GM18870 (cell line): ENCODE measurements at regions not wholly inside any gene's neighbourhood (a gene's known extent, or its start where the extent isn't known, plus 50 kb on each side); places are given as distances from the start of the nearest gene placed in this dataset.
"Not testable (repeated sequence)": the region's sequence is repeated elsewhere in the genome, so short reads cannot be mapped to it uniquely, and the experiment has no call there.

Source experiments
- ATAC-seq: cut with Tn5 transposase; IDR thresholded peaks from one replicate; pipeline ENCODE4 v1.9.1; 2021; ENCODE audit warnings: moderate library complexity; ENCODE audit not compliant: unreplicated experiment

GRCh38 chr10:117601716-117602115, 59.2 kb downstream of the EMX2 start:
- ATAC-seq, result no peak

DNA sequence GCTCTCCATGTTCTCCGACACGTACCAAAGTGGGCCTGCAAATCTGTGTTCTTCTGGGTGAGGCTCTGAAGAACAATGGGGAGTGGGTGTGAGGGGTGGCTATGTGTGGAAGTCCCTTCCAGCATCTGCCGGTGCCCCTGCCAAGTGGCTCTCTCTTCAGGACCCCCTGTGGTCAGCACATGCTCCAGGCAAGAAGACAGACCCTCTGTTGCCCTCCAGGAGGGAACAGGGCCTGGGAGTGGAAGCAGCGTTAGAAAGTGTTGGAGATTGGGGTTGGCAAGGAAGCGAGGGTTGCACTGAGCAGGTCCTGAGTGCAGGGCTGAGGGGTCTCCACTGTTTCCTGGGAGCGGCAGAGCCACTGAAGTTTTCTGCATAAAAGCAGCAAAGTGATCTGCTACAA, 60.5 kb downstream of the EMX2 start:
- ATAC-seq, result no peak

DNA sequence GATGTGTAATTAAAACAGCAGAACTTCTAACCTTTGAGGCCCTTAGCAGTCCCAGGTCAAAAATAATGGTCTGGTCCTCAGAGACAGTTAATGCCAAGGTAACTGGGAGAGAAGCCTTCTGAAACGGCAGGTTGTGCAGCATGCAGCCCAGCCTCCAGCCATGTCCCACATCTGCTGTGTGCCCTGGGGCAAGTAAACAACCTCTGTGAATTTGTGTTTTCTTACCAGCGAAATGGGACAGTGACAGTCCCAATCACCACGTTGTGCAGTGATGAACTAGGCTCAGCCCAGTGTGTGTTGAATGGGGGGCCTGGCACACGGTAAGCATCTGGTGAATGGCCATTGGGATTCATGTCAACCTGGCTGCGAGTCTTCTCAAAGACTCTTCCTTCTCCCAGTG, 61.2 kb downstream of the EMX2 start:
- no peak for ATAC-seq

DNA sequence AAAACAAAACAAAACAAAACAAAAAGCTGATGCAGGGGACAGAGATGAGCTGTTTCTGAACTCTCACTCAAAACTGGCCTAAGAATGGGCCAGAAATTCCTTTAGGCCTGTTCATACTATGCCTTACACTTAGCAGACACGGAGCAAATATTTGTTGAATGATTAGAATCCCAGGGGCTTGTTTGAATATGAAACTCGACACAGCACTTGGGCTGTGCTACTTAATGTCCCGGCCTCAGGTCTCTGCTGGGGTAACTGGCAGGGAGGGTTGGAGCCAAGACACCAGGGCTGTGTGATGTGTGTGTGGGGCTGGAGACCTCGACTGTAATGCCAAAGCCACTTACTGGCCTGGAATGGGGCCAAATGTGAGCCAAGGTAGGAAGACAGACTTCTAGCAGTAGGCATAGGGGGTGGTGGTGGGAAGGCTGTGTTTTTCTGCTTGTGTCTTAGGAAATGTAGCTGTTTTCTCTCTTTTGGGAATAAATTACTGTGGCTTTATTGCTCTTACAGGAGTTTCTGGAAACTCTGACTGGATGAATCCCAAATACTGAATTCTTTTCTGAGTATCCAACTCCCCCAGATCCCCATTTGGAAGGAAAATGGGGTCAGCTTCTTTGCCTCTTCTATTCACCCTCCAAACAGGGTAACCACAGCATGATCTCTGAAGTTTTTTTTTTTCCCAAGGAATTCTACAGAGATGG, 66.7 kb downstream of the EMX2 start:
- ATAC-seq, result no peak

GRCh38 chr10:117609796-117610170, 67.2 kb downstream of the EMX2 start:
- ATAC-seq, result no peak

DNA sequence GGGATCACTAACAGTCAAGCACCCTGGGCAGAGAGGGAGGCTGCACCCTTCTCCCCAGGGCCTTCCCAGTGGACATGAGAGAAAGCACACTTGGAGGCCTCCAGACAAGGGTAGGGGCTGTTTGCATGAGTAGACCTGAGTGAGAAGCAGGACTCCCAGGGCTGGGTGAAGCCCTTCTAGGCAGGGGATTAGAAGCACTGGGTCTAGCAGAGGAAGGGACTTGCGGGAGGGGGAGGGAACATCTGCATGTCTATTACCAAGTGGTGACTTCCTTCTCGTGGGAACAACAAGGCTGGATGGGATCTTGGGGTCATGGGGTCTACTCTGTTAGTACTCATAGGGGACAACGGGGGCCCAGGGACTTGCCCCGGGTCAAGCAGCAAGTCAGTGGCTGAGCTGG, 67.8 kb downstream of the EMX2 start:
- ATAC-seq, result no peak

GRCh38 chr10:117612113-117612512, 69.6 kb downstream of the EMX2 start:
- ATAC-seq, result no peak

DNA sequence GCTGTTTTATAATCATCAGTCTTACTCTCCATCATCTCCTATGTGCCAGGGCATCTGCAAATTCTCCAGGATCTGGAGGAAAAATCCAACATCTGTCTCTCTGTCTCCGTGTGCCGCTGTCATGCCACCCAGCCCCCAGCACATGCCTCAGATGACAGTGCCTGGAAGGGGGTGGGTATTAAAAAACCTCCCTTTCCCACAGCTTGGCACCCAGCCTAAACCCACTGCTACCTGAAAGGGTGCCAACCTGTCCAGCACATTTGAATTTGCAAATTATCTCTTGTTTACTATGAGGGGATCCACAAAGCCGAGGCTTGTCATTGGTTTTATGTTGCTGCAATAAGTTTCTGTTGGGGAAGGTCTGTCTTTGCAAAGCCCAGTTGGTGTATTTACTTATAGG, 73.1 kb downstream of the EMX2 start:
- no peak for ATAC-seq

DNA sequence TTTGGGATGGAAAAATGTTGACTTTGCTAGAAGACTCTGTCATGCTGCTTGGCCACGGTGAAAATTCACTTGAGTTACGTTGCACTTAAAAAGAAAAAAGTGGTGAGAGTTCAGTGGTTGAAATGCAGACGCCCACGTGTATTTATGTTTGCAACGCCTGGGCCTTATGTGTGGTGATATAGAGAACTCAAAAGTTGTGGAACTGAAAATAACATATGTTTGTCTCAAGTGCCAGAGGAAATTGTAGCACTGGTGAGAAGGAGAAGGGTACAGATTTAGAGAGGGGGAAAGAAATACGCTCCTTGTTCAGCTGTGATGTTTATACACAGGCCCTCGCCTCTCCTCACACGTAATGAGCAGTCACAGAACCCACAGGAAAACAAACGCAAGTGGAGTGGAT, 73.6 kb downstream of the EMX2 start:
- peak; percentile 71 for ATAC-seq

- no peak for ATAC-seq
Measured at GRCh38 chr10:117617086-117617485, 74.5 kb downstream of the EMX2 start.

DNA sequence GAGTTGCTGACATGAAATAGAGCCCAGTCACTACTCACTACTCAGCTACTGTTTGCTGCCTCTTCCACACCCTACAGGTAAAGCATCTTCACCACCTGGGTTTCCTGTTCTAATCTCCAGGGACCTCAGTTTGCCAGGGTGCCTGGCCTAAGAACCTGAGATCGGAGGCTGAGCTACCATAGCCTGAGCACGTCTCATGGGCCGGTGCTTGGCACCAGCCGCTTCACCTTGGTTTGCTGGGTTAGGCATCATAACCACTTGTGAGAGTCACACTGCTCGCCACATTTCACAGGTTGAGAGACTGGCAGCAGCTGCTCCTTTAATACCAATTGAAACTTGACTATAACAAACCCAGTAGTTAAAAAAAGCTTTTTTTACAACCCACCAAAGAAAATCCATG, 75.1 kb downstream of the EMX2 start:
- ATAC-seq, result no peak

- ATAC-seq, result no peak
Measured at GRCh38 chr10:117619223-117619622, 76.7 kb downstream of the EMX2 start.

GRCh38 chr10:117619707-117620405, 77.3 kb downstream of the EMX2 start:
- ATAC-seq, result no peak

DNA sequence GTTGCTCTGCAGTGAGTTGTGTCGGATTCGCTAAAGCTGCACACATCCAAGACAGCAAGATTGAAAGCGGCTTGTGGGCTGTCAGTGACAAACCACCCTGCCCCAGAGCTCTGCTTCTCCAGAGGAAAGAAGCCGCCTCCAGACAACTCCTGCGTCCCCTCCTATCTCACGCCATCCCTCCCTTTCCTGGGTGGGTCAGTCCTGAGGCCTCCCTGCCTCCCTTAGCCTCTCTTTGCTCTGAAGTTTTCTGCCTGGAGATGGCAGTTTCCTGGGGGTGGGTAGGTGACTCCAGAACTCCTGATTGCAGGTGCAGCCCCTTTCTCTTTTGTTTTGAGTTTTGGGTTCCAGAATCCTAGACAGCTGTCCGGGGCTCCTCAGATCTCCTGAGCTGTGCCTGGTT, 78.7 kb downstream of the EMX2 start:
- no peak for ATAC-seq

GRCh38 chr10:117621795-117622420, 79.4 kb downstream of the EMX2 start:
- ATAC-seq, result no peak

DNA sequence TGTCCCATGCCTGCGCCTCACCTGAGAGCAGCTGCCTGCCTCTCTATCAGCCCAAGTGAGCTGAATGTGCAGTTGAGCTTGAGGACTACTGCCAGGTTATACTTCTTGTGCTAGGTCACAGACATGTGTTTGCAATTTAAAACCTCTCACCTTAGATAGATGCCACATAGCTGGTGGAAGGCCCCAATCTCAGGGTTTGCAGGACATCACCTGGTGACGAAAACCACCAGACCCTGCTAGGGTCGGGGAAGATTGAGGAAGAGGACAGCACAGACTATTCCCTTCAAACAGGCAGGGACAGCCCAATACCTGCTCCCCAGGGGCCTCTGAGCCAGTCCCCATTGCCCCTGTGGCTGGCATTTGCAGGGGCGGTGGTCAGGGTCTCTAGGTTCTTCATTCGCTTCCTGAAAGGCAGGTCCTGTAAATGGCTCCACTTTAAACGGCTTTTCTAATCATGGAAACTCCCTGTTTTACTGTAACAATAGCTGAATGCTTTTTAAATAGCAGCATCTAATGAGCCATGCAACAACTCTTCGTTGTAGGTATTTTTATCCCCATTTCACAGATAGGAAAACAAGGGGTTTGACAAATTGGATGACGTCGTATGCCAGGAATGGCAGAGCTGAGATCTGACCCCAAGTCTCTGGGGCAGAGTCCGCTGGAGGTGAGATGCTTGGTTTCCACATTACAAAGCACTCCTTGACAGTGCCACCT, 80.1 kb downstream of the EMX2 start:
- ATAC-seq, result no peak

DNA sequence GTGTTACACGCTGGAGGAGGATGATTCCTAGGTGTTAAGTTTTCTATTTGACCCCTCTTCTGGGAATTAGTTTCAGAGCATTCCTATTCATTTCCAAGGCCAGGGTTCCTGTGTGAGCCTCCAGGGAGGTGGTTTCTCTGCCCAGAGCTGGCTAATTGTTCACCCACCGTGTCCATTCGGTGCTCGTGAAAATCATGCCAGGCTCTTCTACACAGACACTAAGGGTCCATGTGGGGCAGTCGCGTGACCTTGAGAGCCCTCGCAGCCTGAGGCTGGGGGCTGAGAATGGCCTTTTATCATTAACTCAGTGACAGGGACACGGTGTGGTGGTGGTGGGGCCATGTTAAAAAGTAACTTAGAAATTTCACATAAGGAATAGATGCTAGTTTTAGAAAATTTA, 83.7 kb downstream of the EMX2 start:
- no peak for ATAC-seq

GRCh38 chr10:117627561-117627960, 85.0 kb downstream of the EMX2 start:
- ATAC-seq, result no peak

GRCh38 chr10:117629717-117630116, 87.2 kb downstream of the EMX2 start:
- not testable (repeated sequence) for ATAC-seq

GRCh38 chr10:117631276-117632145, 89.0 kb downstream of the EMX2 start:
- ATAC-seq, result no peak

GRCh38 chr10:117632406-117632805, 89.9 kb downstream of the EMX2 start:
- no peak for ATAC-seq
